Nephron progenitor cell (in vitro differentiated cells): ENCODE measurements at regions not wholly inside any gene's neighbourhood (a gene's known extent, or its start where the extent isn't known, plus 50 kb on each side); places are given as distances from the start of the nearest gene placed in this dataset.

ENCODE experiments used
- DNase-seq: peaks from one replicate; pipeline ENCODE4 v3.0.0; 2021
- H3K27ac Mint-ChIP-seq: 2 replicates; pipeline ENCODE4 v1.8.0; 2021; ENCODE audit warnings: mild to moderate bottlenecking, moderate library complexity, mixed read lengths
- H3K27me3 Mint-ChIP-seq: 2 replicates; pipeline ENCODE4 v1.8.0; 2021; ENCODE audit warnings: mild to moderate bottlenecking, low read depth, mixed read lengths; ENCODE audit not compliant: poor library complexity
- H3K36me3 Mint-ChIP-seq: 2 replicates; pipeline ENCODE4 v1.8.0; 2021; ENCODE audit warnings: low read depth, mixed read lengths
- H3K4me1 Mint-ChIP-seq: 2 replicates; pipeline ENCODE4 v1.8.0; 2021; ENCODE audit warnings: mixed read lengths
- H3K4me3 Mint-ChIP-seq: 2 replicates; pipeline ENCODE4 v1.8.0; 2021; ENCODE audit warnings: mild to moderate bottlenecking, moderate library complexity, mixed read lengths
- H3K9me3 Mint-ChIP-seq: 2 replicates; pipeline ENCODE4 v1.8.0; 2021; ENCODE audit warnings: mild to moderate bottlenecking, moderate library complexity, mixed read lengths
- TF ChIP-seq, protein P1 (sequence below): fragments of 200-600 bp; sonication (generic); IDR thresholded peaks from 2 replicates; pipeline ENCODE4 v1.5.0; 2021; ENCODE audit warnings: antibody characterized with exemption

DNA sequence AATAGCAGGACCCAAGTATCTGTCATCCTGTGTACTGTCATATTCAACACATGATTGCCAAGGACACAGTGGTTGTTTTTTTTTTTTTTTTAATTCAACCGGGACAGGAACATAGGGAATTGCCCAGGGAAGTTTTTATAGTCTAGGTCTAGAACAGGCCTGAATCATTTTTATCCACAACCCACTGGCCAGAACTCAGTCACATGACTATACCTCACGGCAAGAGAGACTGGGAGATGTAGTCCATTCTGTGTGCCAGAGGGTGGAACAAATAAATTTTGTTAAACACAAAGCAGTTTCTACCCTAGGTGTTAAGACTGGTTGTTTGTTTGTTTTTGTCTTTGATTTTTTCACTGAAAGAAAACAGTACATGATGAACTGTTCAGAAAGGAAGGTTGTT lies 105.8 kb upstream of the SMARCA2 start:
- TF ChIP-seq, protein P1, sequence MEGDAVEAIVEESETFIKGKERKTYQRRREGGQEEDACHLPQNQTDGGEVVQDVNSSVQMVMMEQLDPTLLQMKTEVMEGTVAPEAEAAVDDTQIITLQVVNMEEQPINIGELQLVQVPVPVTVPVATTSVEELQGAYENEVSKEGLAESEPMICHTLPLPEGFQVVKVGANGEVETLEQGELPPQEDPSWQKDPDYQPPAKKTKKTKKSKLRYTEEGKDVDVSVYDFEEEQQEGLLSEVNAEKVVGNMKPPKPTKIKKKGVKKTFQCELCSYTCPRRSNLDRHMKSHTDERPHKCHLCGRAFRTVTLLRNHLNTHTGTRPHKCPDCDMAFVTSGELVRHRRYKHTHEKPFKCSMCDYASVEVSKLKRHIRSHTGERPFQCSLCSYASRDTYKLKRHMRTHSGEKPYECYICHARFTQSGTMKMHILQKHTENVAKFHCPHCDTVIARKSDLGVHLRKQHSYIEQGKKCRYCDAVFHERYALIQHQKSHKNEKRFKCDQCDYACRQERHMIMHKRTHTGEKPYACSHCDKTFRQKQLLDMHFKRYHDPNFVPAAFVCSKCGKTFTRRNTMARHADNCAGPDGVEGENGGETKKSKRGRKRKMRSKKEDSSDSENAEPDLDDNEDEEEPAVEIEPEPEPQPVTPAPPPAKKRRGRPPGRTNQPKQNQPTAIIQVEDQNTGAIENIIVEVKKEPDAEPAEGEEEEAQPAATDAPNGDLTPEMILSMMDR: no peak
- Mint-ChIP-seq H3K27ac (no peak overlapping the region), H3K27me3 (no peaks in the 10 kb centered on the region), H3K9me3 (peaks cover 19% of the 10 kb centered on the region), H3K36me3 (no peaks in the 10 kb centered on the region), H3K4me3 (no peak overlapping the region), H3K4me1 (no peaks in the 10 kb centered on the region)
- no peak for DNase-seq

DNA sequence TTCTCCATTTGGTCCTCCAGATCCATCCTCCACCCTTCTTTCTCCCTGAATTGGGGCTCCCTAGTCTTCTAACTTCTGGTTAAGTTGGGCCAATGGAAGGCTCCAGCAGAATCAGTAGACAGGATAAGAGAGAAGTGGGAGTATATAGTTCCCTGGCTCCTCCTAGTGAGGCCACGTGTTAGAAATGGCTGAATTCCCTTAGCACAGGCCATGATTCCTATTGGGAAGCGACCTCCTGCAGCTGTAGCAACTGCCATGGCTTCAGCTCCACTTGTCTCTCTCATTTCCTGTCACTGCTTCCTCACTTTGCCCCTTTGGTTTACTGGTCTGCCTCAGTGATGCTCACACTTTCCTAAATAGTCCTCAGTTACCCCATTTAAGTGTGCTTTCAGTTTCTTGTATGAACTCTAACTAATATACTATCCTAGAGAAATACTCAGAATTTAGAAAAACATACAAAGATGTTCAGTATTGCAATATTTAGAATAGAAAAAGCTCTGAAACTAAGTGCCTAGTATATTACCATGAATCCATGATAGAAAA lies 104.8 kb upstream of the SMARCA2 start:
- no peaks in the 10 kb centered on the region for H3K4me1 Mint-ChIP-seq
- no peak overlapping the region for H3K4me3 Mint-ChIP-seq
- no peak for DNase-seq
- no peak overlapping the region for H3K27ac Mint-ChIP-seq
- H3K27me3 Mint-ChIP-seq: no peaks in the 10 kb centered on the region
- H3K9me3 Mint-ChIP-seq: peaks cover 9% of the 10 kb centered on the region
- TF ChIP-seq, protein P1: no peak
- no peaks in the 10 kb centered on the region for H3K36me3 Mint-ChIP-seq

DNA sequence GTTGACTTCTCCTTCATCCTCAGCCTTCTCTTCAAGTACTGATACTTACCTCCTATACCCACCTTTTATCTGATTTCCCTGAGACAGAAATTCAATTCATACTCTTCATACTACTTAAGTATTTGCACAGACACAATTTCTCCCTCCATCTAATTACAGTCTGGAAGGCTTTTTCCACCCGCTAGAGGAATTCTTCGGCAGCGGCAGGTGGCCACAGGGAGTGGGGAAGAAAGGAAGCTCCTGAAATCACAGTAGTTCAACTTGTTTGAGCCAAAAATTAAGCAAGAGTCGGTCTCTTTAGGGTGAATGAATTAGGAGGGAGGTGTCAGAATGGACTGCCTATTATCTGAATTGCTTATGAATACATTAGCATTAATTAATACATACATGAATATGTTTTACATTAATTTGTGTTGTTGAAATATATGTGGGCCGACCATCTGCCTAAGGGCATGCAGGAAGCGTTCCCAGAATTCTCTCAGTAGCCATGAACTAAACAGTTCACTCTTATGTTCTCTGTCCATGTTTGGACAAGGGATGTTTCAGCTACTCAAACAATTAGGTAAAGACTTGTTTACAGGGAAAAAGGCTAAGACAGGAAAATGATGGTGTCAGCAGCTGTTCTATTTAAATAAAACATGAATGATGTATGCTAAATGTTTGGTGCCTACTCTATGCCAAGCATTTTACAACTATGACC lies 101.4 kb upstream of the SMARCA2 start:
- Mint-ChIP-seq H3K36me3 (no peaks in the 10 kb centered on the region), H3K4me1 (no peaks in the 10 kb centered on the region), H3K27ac (no peak overlapping the region), H3K4me3 (no peak overlapping the region), H3K27me3 (no peaks in the 10 kb centered on the region), H3K9me3 (peaks cover 9% of the 10 kb centered on the region)
- DNase-seq: no peak
- TF ChIP-seq, protein P1: no peak

DNA sequence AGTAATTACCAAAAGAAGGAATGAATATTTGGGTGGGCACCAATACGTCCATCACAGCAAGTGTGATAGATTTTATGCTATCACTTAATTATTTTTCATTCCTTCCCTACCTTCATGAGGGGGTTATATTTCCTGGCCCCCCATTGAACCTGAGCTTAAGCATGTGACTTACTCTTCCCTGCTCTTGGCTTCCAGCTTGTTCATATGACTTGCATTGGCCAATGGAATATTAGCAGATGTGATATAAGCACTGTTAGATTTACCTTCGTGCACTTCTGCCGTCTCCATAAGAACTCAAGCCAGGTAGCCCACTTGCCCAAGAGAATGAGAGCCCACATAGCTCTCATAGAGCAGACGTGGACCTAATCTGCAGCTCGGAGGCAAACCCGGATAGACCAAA lies 99.1 kb upstream of the SMARCA2 start:
- Mint-ChIP-seq H3K9me3 (peaks cover 9% of the 10 kb centered on the region), H3K27me3 (peaks cover 4% of the 10 kb centered on the region), H3K4me1 (no peaks in the 10 kb centered on the region), H3K36me3 (no peaks in the 10 kb centered on the region), H3K4me3 (no peak overlapping the region), H3K27ac (no peak overlapping the region)
- DNase-seq: no peak
- TF ChIP-seq, protein P1: no peak

DNA sequence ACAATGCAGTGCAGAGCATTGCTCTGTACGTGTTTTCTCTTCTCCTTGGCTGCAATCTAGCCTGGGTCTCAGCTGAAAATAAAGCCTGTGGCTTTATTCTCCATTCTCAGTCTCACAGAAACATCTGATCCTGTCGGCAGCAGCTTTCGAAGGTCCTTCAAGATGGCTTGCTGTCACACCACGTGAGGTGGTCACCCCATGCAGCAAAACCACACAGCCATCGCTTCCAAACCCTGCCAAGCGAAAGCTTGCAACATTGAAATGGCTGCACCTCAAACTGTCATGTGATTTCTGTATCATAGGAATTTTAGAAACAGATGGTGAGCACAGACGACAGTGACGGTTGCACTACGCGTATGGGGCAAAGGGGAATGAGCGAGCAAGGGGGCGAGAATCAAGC lies 98.5 kb upstream of the SMARCA2 start:
- Mint-ChIP-seq H3K36me3 (no peaks in the 10 kb centered on the region), H3K9me3 (peaks cover 7% of the 10 kb centered on the region), H3K27ac (no peak overlapping the region), H3K4me3 (no peak overlapping the region), H3K27me3 (peaks cover 4% of the 10 kb centered on the region), H3K4me1 (no peaks in the 10 kb centered on the region)
- TF ChIP-seq, protein P1: no peak
- no peak for DNase-seq

DNA sequence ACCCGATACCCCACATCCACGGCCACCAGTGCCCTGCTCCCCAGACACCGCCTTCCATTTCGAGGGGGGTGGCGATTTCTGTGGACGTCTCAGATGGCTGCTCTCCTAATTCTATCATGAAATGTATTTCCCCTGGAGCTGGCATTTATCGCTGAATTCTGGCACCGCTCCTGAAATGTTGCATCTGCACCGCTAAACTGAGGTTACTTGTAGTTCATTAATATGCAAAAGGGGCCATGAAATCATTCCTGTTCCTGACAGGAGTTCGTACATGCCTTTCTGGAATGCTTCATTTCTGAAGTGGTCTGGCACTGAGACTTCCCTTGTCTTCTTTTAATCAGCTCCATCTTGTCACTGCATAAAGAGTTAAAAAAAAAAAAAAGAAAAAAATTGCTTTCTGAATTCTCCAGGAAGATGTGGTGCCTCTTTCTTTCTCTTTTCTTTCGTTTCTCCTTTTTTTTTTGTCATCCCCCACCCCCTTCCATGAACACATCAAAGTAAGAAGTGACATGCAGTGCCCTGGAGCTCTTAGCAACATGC lies 97.7 kb upstream of the SMARCA2 start:
- DNase-seq: no peak
- Mint-ChIP-seq H3K36me3 (no peaks in the 10 kb centered on the region), H3K27me3 (peaks cover 4% of the 10 kb centered on the region), H3K4me3 (no peak overlapping the region), H3K9me3 (peaks cover 4% of the 10 kb centered on the region), H3K27ac (no peak overlapping the region), H3K4me1 (no peaks in the 10 kb centered on the region)
- TF ChIP-seq, protein P1: no peak
